Mesendoderm (in vitro differentiated cells): ENCODE measurements at regions not wholly inside any gene's neighbourhood (a gene's known extent, or its start where the extent isn't known, plus 50 kb on each side); places are given as distances from the start of the nearest gene placed in this dataset.
"Not testable (repeated sequence)": the region's sequence is repeated elsewhere in the genome, so short reads cannot be mapped to it uniquely, and the experiment has no call there.

Source experiments
- DNase-seq: peaks from one replicate; pipeline ENCODE4 v3.0.0; 2013
- H2AK5ac ChIP-seq: 2 replicates; pipeline ENCODE4 v1.6.1; 2013; ENCODE audit warnings: low read length, inconsistent platforms
- H2BK120ac ChIP-seq: 2 replicates; pipeline ENCODE4 v1.6.1; 2013; ENCODE audit warnings: low read depth, mild to moderate bottlenecking, low read length, moderate library complexity, mixed read lengths
- H2BK15ac ChIP-seq: replicated peaks from 2 replicates; pipeline ENCODE4 v1.6.1; 2013; ENCODE audit warnings: low read depth, mild to moderate bottlenecking, moderate library complexity
- H2BK5ac ChIP-seq: 2 replicates; pipeline ENCODE4 v1.6.1; 2013; ENCODE audit warnings: low read length, inconsistent platforms
- H3K18ac ChIP-seq: 2 replicates; pipeline ENCODE4 v1.6.1; 2013; ENCODE audit warnings: mild to moderate bottlenecking, low read length, mixed read lengths
- H3K23ac ChIP-seq: one replicate; pipeline ENCODE4 v1.6.1; 2013; ENCODE audit warnings: low read length
- H3K27ac ChIP-seq: 2 replicates; pipeline ENCODE4 v1.5.1; 2013; ENCODE audit warnings: low read depth, mild to moderate bottlenecking, inconsistent platforms, low read length, moderate library complexity
- H3K27me3 ChIP-seq: 2 replicates; pipeline ENCODE4 v1.6.1; 2013; ENCODE audit warnings: low read length, control low read depth, mild to moderate bottlenecking, inconsistent platforms; ENCODE audit not compliant: insufficient read depth, poor library complexity
- H3K36me3 ChIP-seq: 2 replicates; pipeline ENCODE4 v1.6.1; 2013; ENCODE audit warnings: low read length, inconsistent platforms; ENCODE audit not compliant: control insufficient read depth, insufficient read depth
- H3K4ac ChIP-seq: one replicate; pipeline ENCODE4 v1.6.1; 2013; ENCODE audit warnings: low read depth, mild to moderate bottlenecking, low read length, moderate library complexity
- H3K4me1 ChIP-seq: 2 replicates; pipeline ENCODE4 v1.6.1; 2013; ENCODE audit warnings: low read depth, low read length, inconsistent platforms; ENCODE audit not compliant: control insufficient read depth
- H3K4me2 ChIP-seq: 2 replicates; pipeline ENCODE4 v1.6.1; 2013; ENCODE audit warnings: low read length
- H3K4me3 ChIP-seq: 2 replicates; pipeline ENCODE4 v1.5.1; 2013; ENCODE audit warnings: mild to moderate bottlenecking, low read length
- H3K56ac ChIP-seq: one replicate; pipeline ENCODE4 v1.6.1; 2013; ENCODE audit warnings: low read length
- H3K79me1 ChIP-seq: 2 replicates; pipeline ENCODE4 v1.6.1; 2013; ENCODE audit warnings: low read length, inconsistent platforms
- H3K79me2 ChIP-seq: 2 replicates; pipeline ENCODE4 v1.6.1; 2013; ENCODE audit warnings: mild to moderate bottlenecking, low read length; ENCODE audit not compliant: control insufficient read depth, insufficient read depth
- H3K9ac ChIP-seq: 2 replicates; pipeline ENCODE4 v1.6.1; 2013; ENCODE audit warnings: low read length, inconsistent platforms
- H4K5ac ChIP-seq: one replicate; pipeline ENCODE4 v1.6.1; 2013; ENCODE audit warnings: low read length
- H4K8ac ChIP-seq: one replicate; pipeline ENCODE4 v1.6.1; 2013; ENCODE audit warnings: low read depth, mild to moderate bottlenecking, control low read depth, low read length, moderate library complexity
- WGBS: extraction: QIAGEN DNeasy Blood & Tissue Kit; methylation state at CpG from one replicate; pipeline ENCODE4 v1.1.7; 2013; ENCODE audit warnings: low lambda C conversion rate, missing lambda C conversion rate; ENCODE audit not compliant: insufficient coverage; ENCODE audit errors: extremely low coverage; 5-methylcytosine and 5-hydroxymethylcytosine counted together

DNA sequence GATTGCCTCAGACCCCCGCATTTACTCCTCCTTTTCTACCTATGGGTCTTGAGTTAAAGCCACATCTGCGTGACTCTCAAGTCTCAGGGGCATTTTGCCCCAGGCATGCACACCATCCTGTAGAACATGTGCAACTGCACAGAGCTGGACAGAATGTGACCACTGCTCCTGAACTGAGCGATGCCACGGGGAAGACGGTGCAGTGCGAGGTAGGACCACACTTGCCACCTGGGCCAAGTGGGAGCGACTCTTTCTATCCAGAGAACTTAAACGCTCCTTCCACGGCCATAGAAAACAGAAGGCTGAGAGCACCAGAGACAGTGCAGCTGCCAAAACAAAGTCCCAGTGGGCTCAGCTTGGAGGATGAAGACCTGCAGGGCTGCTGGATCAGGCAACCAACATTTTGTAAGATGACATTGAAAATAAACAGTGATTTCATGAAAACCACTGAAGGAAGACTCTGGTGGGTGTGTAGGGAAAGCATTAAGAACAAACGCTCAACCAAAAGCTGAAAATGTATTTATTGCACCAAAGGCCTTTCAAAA is 149.0 kb upstream of the HDAC4 start:
- H3K27me3 ChIP-seq, result no peaks in the 10 kb centered on the region

DNA sequence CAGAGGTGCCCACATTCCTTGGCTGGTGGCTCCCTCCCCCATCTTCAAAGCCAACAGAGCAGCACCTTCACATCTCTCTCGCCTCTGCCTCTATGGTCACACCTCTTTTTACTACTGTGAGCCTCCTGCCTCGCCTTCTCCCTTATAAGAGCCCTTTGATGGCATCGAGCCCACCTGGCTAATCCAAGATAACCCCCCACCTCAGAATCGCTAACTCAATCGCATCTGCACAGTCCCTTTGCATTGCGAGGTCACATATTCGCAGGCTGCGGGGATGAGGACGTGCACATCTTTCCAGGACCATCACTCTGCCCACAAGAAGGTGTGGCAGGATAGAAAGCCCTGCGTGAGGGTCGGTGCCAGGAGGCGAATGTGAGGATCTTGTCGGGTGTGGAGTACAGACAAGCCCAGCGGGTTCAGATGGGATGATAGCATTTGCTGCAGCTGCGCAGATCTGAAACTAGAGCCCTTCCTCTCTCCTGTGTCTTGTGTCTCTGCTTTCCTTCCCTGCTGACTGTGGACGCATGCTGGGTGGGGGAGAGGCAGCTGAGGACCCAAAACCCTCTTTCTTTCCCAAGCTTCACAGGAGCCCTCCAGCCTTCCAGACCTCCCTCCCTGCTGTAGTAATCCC is 148.3 kb upstream of the HDAC4 start:
- H3K23ac ChIP-seq, result no peak overlapping the region
- H3K4me1 ChIP-seq, result no peaks in the 10 kb centered on the region
- H4K5ac ChIP-seq, result no peak overlapping the region
- no peak for DNase-seq
- H3K36me3 ChIP-seq, result no peaks in the 10 kb centered on the region
- no peak overlapping the region for H3K4me2 ChIP-seq
- no peak overlapping the region for H4K8ac ChIP-seq
- no peak overlapping the region for H3K4ac ChIP-seq
- H2BK120ac ChIP-seq, result no peak overlapping the region
- H3K18ac ChIP-seq, result no peak overlapping the region
- H3K56ac ChIP-seq, result no peak overlapping the region
- H2BK5ac ChIP-seq, result no peak overlapping the region
- H3K79me1 ChIP-seq, result no peaks in the 10 kb centered on the region
- no peaks in the 10 kb centered on the region for H3K27me3 ChIP-seq
- H2AK5ac ChIP-seq, result no peak overlapping the region
- H3K9ac ChIP-seq, result no peak overlapping the region
- WGBS, result no CpG with 5 or more reads among the region's 16 CpGs
- H3K27ac ChIP-seq, result no peak overlapping the region
- no peak overlapping the region for H2BK15ac ChIP-seq
- H3K4me3 ChIP-seq, result no peak overlapping the region
- no peaks in the 10 kb centered on the region for H3K79me2 ChIP-seq

More for the DNA sequence above, 149.0 kb upstream of the HDAC4 start:
- no peak for DNase-seq
- Histone ChIP-seq H2BK5ac (no peak overlapping the region), H3K36me3 (no peaks in the 10 kb centered on the region), H3K18ac (no peak overlapping the region), H3K4me3 (no peak overlapping the region), H2BK120ac (no peak overlapping the region), H3K79me1 (no peaks in the 10 kb centered on the region), H3K27ac (no peak overlapping the region), H2AK5ac (no peak overlapping the region), H3K79me2 (no peaks in the 10 kb centered on the region), H3K4ac (no peak overlapping the region), H4K5ac (no peak overlapping the region), H3K4me2 (no peak overlapping the region), H3K56ac (no peak overlapping the region), H3K4me1 (no peaks in the 10 kb centered on the region), H4K8ac (no peak overlapping the region), H3K23ac (no peak overlapping the region), H3K9ac (no peak overlapping the region), H2BK15ac (no peak overlapping the region)
- WGBS, result no CpG with 5 or more reads among the region's 10 CpGs

DNA sequence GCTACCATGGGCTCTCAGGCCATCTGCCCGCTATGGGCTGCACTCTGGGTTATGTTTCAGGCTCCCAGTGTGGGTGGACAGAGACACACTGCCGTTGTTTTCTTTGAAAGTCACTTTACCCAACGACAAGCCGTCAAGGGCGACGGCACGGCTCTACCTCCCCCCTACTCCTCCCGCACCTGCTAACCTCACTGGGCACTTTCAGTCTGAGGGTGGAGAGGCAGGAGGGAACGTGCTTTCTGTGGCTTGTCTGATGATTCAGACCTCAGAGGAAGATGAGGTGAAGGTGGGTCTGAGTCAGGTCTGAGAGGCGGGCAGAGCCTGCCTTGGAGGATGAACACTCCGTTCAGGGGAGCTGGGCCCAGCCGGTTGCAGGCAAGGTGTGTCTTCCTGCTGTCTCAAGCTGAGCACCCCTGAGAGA is 147.6 kb upstream of the HDAC4 start:
- Histone ChIP-seq H3K79me1 (no peaks in the 10 kb centered on the region), H3K4ac (no peak overlapping the region), H3K4me3 (no peak overlapping the region), H3K23ac (no peak overlapping the region), H3K27me3 (no peaks in the 10 kb centered on the region), H2BK15ac (no peak overlapping the region), H2BK5ac (no peak overlapping the region), H3K4me1 (no peaks in the 10 kb centered on the region), H3K36me3 (no peaks in the 10 kb centered on the region), H3K4me2 (no peak overlapping the region), H3K79me2 (no peaks in the 10 kb centered on the region), H4K5ac (no peak overlapping the region), H3K9ac (no peak overlapping the region), H3K56ac (no peak overlapping the region), H2BK120ac (no peak overlapping the region), H4K8ac (no peak overlapping the region), H3K27ac (no peak overlapping the region), H2AK5ac (no peak overlapping the region), H3K18ac (no peak overlapping the region)
- DNase-seq, result no peak
- no CpG with 5 or more reads among the region's 12 CpGs for WGBS

DNA sequence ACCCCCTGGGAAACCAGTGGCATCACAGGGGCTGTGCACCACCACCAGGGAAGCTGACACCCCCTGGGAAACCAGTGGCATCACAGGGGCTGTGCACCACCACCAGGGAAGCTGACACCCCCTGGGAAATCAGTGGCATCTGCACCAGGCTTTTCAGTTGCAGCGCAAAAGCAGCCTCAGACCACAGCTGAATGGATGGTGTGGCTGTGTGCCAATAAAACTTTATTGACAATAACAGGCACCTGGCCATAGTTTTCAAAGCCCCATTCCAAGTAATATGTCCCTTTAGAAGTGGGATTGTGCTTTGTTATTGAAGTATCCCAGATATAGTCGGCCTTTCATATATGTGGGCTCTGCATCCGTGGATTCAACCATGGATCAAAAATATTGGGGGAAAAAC is 146.3 kb upstream of the HDAC4 start:
- not testable (repeated sequence) for H3K56ac ChIP-seq, H2BK120ac ChIP-seq, H3K36me3 ChIP-seq, H2AK5ac ChIP-seq, H2BK5ac ChIP-seq, H3K4me1 ChIP-seq, H3K4me2 ChIP-seq, H3K4me3 ChIP-seq, H2BK15ac ChIP-seq, H3K79me2 ChIP-seq, H3K18ac ChIP-seq, H3K27me3 ChIP-seq, H3K79me1 ChIP-seq, H3K9ac ChIP-seq, H4K5ac ChIP-seq, H3K4ac ChIP-seq, H4K8ac ChIP-seq, H3K27ac ChIP-seq, H3K23ac ChIP-seq, DNase-seq
- WGBS, result no CpG with 5 or more reads among the region's 3 CpGs

DNA sequence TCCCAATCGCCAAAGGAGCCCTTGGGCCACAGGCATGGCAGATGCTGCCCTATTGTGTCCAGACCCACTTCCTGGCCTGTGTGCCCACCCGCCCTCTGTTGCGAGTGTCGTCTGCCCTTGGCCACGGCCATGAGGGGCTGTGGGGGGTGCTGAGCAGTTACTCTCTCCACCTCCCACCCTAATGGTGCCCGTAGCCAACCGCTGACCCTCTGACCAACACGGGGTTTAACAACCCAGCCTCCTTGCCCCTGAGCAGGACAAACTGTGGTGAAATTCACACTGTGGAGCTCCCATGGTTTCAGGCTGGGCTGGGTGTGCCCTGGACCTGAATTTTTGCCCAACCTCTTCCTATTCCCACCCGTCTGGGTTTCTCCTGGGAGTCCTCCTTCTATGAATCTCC is 145.7 kb upstream of the HDAC4 start:
- H3K4ac ChIP-seq, result no peak overlapping the region
- no peak overlapping the region for H2AK5ac ChIP-seq
- H3K56ac ChIP-seq, result no peak overlapping the region
- H2BK15ac ChIP-seq, result no peak overlapping the region
- no CpG with 5 or more reads among the region's 9 CpGs for WGBS
- no peak overlapping the region for H3K9ac ChIP-seq
- H3K4me2 ChIP-seq, result no peak overlapping the region
- H2BK120ac ChIP-seq, result no peak overlapping the region
- H3K36me3 ChIP-seq, result no peaks in the 10 kb centered on the region
- no peak overlapping the region for H3K23ac ChIP-seq
- no peak overlapping the region for H4K8ac ChIP-seq
- H3K4me1 ChIP-seq, result no peaks in the 10 kb centered on the region
- DNase-seq, result no peak
- H2BK5ac ChIP-seq, result no peak overlapping the region
- no peak overlapping the region for H3K4me3 ChIP-seq
- no peaks in the 10 kb centered on the region for H3K79me1 ChIP-seq
- no peak overlapping the region for H3K18ac ChIP-seq
- no peak overlapping the region for H4K5ac ChIP-seq
- no peaks in the 10 kb centered on the region for H3K27me3 ChIP-seq
- no peak overlapping the region for H3K27ac ChIP-seq
- H3K79me2 ChIP-seq, result no peaks in the 10 kb centered on the region
